SU-DHL-6 (cell line): ENCODE measurements at regions not wholly inside any gene's neighbourhood (a gene's known extent, or its start where the extent isn't known, plus 50 kb on each side); places are given as distances from the start of the nearest gene placed in this dataset.

Experiments used
- H2AFZ ChIP-seq: fragments of 200-600 bp; sonication (generic); 2 replicates; pipeline ENCODE4 v1.6.1; 2014; ENCODE audit warnings: low read depth, mild to moderate bottlenecking, moderate library complexity, mixed read lengths, antibody characterized with exemption, low read length; ENCODE audit not compliant: severe bottlenecking
- H3F3A ChIP-seq: fragments of 200-600 bp; shearing (Covaris generic); 2 replicates; pipeline ENCODE4 v1.6.0; 2016; ENCODE audit warnings: antibody characterized with exemption, mild to moderate bottlenecking; ENCODE audit not compliant: insufficient read depth
- H3K27ac ChIP-seq: fragments of 200-600 bp; sonication (generic); 2 replicates; pipeline ENCODE4 v1.5.1; 2016; ENCODE audit warnings: low read depth, mild to moderate bottlenecking, low read length, moderate library complexity, mixed read lengths
- H3K27me3 ChIP-seq: fragments of 200-600 bp; sonication (generic), shearing (Covaris generic); 2 replicates; pipeline ENCODE4 v1.6.0; 2014; ENCODE audit warnings: mild to moderate bottlenecking, low read length
- H3K36me3 ChIP-seq: fragments of 200-600 bp; sonication (generic); 2 replicates; pipeline ENCODE4 v1.6.1; 2014; ENCODE audit warnings: mild to moderate bottlenecking, low read length, mixed read lengths
- H3K4me2 ChIP-seq: fragments of 300-600, 200-600 bp; shearing (Covaris generic), sonication (generic); 2 replicates; pipeline ENCODE4 v1.6.0; 2014; ENCODE audit warnings: low read length, low read depth, mild to moderate bottlenecking; ENCODE audit not compliant: poor library complexity, severe bottlenecking
- H3K4me3 ChIP-seq: fragments of 200-600 bp; sonication (generic); 2 replicates; pipeline ENCODE4 v1.5.1; 2014; ENCODE audit warnings: antibody characterized with exemption, low read length, mild to moderate bottlenecking, mixed read lengths; ENCODE audit not compliant: insufficient read depth, poor library complexity, severe bottlenecking
- H3K79me2 ChIP-seq: fragments of 200-600 bp; sonication (generic); 2 replicates; pipeline ENCODE4 v1.6.1; 2014; ENCODE audit warnings: mild to moderate bottlenecking, low read length, moderate library complexity; ENCODE audit not compliant: insufficient read depth
- H3K9ac ChIP-seq: fragments of 200-600 bp; sonication (generic); 2 replicates; pipeline ENCODE4 v1.7.0; 2014; ENCODE audit warnings: mild to moderate bottlenecking, low read length
- H3K9me2 ChIP-seq: fragments of 200-600 bp; sonication (generic); replicated peaks from 2 replicates; pipeline ENCODE4 v1.6.1; 2014; ENCODE audit warnings: low read length; ENCODE audit not compliant: insufficient read depth
- H3K9me3 ChIP-seq: fragments of 200-600 bp; sonication (generic); 2 replicates; pipeline ENCODE4 v1.6.1; 2014; ENCODE audit warnings: low read length, mixed read lengths; ENCODE audit not compliant: insufficient read depth
- H4K20me1 ChIP-seq: fragments of 200-600 bp; sonication (generic); 2 replicates; pipeline ENCODE4 v1.6.1; 2014; ENCODE audit warnings: low read depth, mild to moderate bottlenecking, antibody characterized with exemption, low read length, moderate library complexity, mixed read lengths
- CTCF ChIP-seq: fragments of 200-600 bp; sonication (generic); IDR thresholded peaks from one replicate; pipeline ENCODE4 v1.5.1; 2017; ENCODE audit warnings: antibody characterized with exemption, mild to moderate bottlenecking, low read length, moderate library complexity; ENCODE audit not compliant: insufficient read depth, poor library complexity, severe bottlenecking
- EZH2phosphoT487 ChIP-seq: fragments of 200-600 bp; sonication (generic), shearing (Covaris generic); conservative IDR thresholded peaks from 2 replicates; pipeline ENCODE4 v1.6.1; 2018; ENCODE audit warnings: mild to moderate bottlenecking, antibody characterized with exemption, low read length, moderate library complexity, mixed read lengths

GRCh38 chr4:127482049-127482448 lies 150.7 kb upstream of the INTU start:
- H2AFZ ChIP-seq, result no peak overlapping the region

GRCh38 chr4:127484117-127484516 lies 148.6 kb upstream of the INTU start:
- TF ChIP-seq EZH2phosphoT487 (no peak), CTCF (no peak)
- Histone ChIP-seq H3K27ac (no peak overlapping the region), H3K36me3 (no peaks in the 10 kb centered on the region), H3K27me3 (no peaks in the 10 kb centered on the region), H3K9me3 (no peaks in the 10 kb centered on the region), H2AFZ (no peak overlapping the region), H3F3A (no peaks in the 10 kb centered on the region), H3K9me2 (no peaks in the 10 kb centered on the region), H3K9ac (no peak overlapping the region), H4K20me1 (no peaks in the 10 kb centered on the region), H3K4me2 (no peak overlapping the region), H3K4me3 (no peak overlapping the region), H3K79me2 (no peaks in the 10 kb centered on the region)

More at GRCh38 chr4:127482049-127482448, 150.7 kb upstream of the INTU start:
- H3K4me3 ChIP-seq, result no peak overlapping the region
- TF ChIP-seq CTCF, result no peak
- no peak for TF ChIP-seq EZH2phosphoT487
- no peaks in the 10 kb centered on the region for H3K79me2 ChIP-seq
- no peaks in the 10 kb centered on the region for H3K36me3 ChIP-seq
- H3K27me3 ChIP-seq, result no peaks in the 10 kb centered on the region
- no peak overlapping the region for H3K27ac ChIP-seq
- no peaks in the 10 kb centered on the region for H3F3A ChIP-seq
- H3K4me2 ChIP-seq, result no peak overlapping the region
- H3K9ac ChIP-seq, result no peak overlapping the region
- H3K9me2 ChIP-seq, result no peaks in the 10 kb centered on the region
- no peaks in the 10 kb centered on the region for H3K9me3 ChIP-seq
- H4K20me1 ChIP-seq, result no peaks in the 10 kb centered on the region

GRCh38 chr4:127486248-127486647 lies 146.5 kb upstream of the INTU start:
- no peaks in the 10 kb centered on the region for H3K36me3 ChIP-seq
- no peaks in the 10 kb centered on the region for H3K9me2 ChIP-seq
- no peak overlapping the region for H2AFZ ChIP-seq
- no peaks in the 10 kb centered on the region for H3K27me3 ChIP-seq
- no peaks in the 10 kb centered on the region for H3F3A ChIP-seq
- H3K9ac ChIP-seq, result no peak overlapping the region
- H4K20me1 ChIP-seq, result no peaks in the 10 kb centered on the region
- no peaks in the 10 kb centered on the region for H3K79me2 ChIP-seq
- H3K9me3 ChIP-seq, result no peaks in the 10 kb centered on the region
- H3K4me3 ChIP-seq, result no peak overlapping the region
- no peak overlapping the region for H3K27ac ChIP-seq
- TF ChIP-seq EZH2phosphoT487 (no peak), CTCF (no peak)
- no peak overlapping the region for H3K4me2 ChIP-seq
